ENCODE measurements at regions not wholly inside any gene's neighbourhood (a gene's known extent, or its start where the extent isn't known, plus 50 kb on each side); places are given as distances from the start of the nearest gene placed in this dataset.

DNA sequence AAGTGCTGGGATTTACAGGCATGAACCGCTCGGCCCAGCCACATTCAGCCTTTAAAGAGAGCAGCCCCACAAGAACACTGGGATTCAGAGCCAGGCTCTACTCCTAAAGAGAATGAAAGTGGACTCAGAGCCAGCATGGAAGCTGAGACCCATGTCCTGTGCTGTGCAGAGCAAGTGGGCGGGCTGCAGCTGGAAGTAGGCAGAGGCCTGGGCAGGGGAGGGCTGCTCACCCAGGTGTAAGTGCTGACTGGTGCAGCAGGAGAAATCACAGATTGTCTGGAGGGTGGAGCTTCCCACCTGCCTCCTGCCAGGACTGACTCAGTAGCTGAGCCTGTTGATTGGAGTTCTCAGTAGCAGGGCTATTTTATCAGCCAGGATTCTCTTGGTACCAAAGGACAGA lies 178.7 kb downstream of the KATNIP start:
- TF ChIP-seq POLR2A (IDR thresholded peaks at IDR 0.05; ENCODE audit: low read depth, low read length) (no peak), TAF1 (IDR thresholded peaks at IDR 0.05; ENCODE audit: borderline replicate concordance, low read depth, low read length) (no peak), POLR2AphosphoS5 (IDR thresholded peaks at IDR 0.05; ENCODE audit: low read depth, low read length) (no peak)

Data from GM12892 (cell line).